Rectal smooth muscle tissue (tissue), 1 donor: ENCODE measurements at regions not wholly inside any gene's neighbourhood (a gene's known extent, or its start where the extent isn't known, plus 50 kb on each side); places are given as distances from the start of the nearest gene placed in this dataset.
A peak's percentile ranks its signal among the peaks of the same experiment; 100 is the strongest.
"Not testable (repeated sequence)": the region's sequence is repeated elsewhere in the genome, so short reads cannot be mapped to it uniquely, and the experiment has no call there.

Experiments
- H3K27ac ChIP-seq: one replicate; pipeline ENCODE4 v1.7.0; 2013; ENCODE audit warnings: low read depth, low read length, inconsistent platforms
- H3K27me3 ChIP-seq: one replicate; pipeline ENCODE4 v1.7.0; 2013; ENCODE audit warnings: low read length; ENCODE audit not compliant: control insufficient read depth, insufficient read depth
- H3K36me3 ChIP-seq: one replicate; pipeline ENCODE4 v1.7.0; 2013; ENCODE audit warnings: low read length; ENCODE audit not compliant: control insufficient read depth, insufficient read depth
- H3K4me1 ChIP-seq: one replicate; pipeline ENCODE4 v1.7.0; 2013; ENCODE audit warnings: low read length; ENCODE audit not compliant: control insufficient read depth, insufficient read depth
- H3K4me3 ChIP-seq: one replicate; pipeline ENCODE4 v1.7.0; 2013; ENCODE audit warnings: low read length
- H3K9ac ChIP-seq: one replicate; pipeline ENCODE4 v1.7.0; 2013; ENCODE audit warnings: low read length

- Histone ChIP-seq H3K36me3 (no peaks in the 10 kb centered on the region), H3K9ac (no peak overlapping the region), H3K27ac (no peak overlapping the region), H3K4me3 (no peak overlapping the region), H3K4me1 (no peaks in the 10 kb centered on the region), H3K27me3 (no peaks in the 10 kb centered on the region)
These were observed 79.1 kb downstream of the CTH start for GRCh38 chr1:70490153-70490552.

GRCh38 chr1:70495370-70495769, 84.3 kb downstream of the CTH start:
- Histone ChIP-seq H3K36me3 (no peaks in the 10 kb centered on the region), H3K4me1 (no peaks in the 10 kb centered on the region), H3K27me3 (no peaks in the 10 kb centered on the region), H3K4me3 (no peak overlapping the region), H3K9ac (no peak overlapping the region), H3K27ac (no peak overlapping the region)

- H3K4me1 ChIP-seq: no peaks in the 10 kb centered on the region
- no peak overlapping the region for H3K4me3 ChIP-seq
- no peak overlapping the region for H3K27ac ChIP-seq
- H3K36me3 ChIP-seq: no peaks in the 10 kb centered on the region
- no peak overlapping the region for H3K9ac ChIP-seq
- no peaks in the 10 kb centered on the region for H3K27me3 ChIP-seq
These were observed 85.1 kb downstream of the CTH start for GRCh38 chr1:70496181-70496580.

- no peak overlapping the region for H3K4me3 ChIP-seq
- no peak overlapping the region for H3K9ac ChIP-seq
- no peaks in the 10 kb centered on the region for H3K36me3 ChIP-seq
- H3K27me3 ChIP-seq: no peaks in the 10 kb centered on the region
- H3K27ac ChIP-seq: no peak overlapping the region
- H3K4me1 ChIP-seq: no peaks in the 10 kb centered on the region
These were observed 86.1 kb downstream of the CTH start for GRCh38 chr1:70497152-70497551.

- Histone ChIP-seq H3K4me3 (no peak overlapping the region), H3K9ac (no peak overlapping the region), H3K27ac (no peak overlapping the region), H3K27me3 (no peaks in the 10 kb centered on the region), H3K4me1 (peaks cover 3% of the 10 kb centered on the region), H3K36me3 (no peaks in the 10 kb centered on the region)
These were observed 87.6 kb downstream of the CTH start for GRCh38 chr1:70498666-70499065.

- Histone ChIP-seq H3K27me3 (no peaks in the 10 kb centered on the region), H3K27ac (no peak overlapping the region), H3K4me1 (peaks cover 3% of the 10 kb centered on the region), H3K36me3 (no peaks in the 10 kb centered on the region), H3K9ac (no peak overlapping the region), H3K4me3 (no peak overlapping the region)
These were observed 88.6 kb downstream of the CTH start for GRCh38 chr1:70499695-70500094.

GRCh38 chr1:70503358-70503757, 92.3 kb downstream of the CTH start:
- Histone ChIP-seq H3K27ac (no peak overlapping the region), H3K9ac (no peak overlapping the region), H3K4me3 (no peak overlapping the region)

GRCh38 chr1:70504176-70504820, 93.2 kb downstream of the CTH start:
- peak overlapping the region; percentile 60 for H3K27ac ChIP-seq

More at GRCh38 chr1:70503358-70503757, 92.3 kb downstream of the CTH start:
- Histone ChIP-seq H3K27me3 (no peaks in the 10 kb centered on the region), H3K4me1 (peaks cover 5% of the 10 kb centered on the region), H3K36me3 (no peaks in the 10 kb centered on the region)

GRCh38 chr1:70504821-70505193, 93.7 kb downstream of the CTH start:
- Histone ChIP-seq H3K27ac (peak overlapping the region; percentile 60), H3K36me3 (no peaks in the 10 kb centered on the region), H3K4me1 (peaks cover 5% of the 10 kb centered on the region), H3K4me3 (no peak overlapping the region), H3K9ac (no peak overlapping the region), H3K27me3 (no peaks in the 10 kb centered on the region)

More at GRCh38 chr1:70504176-70504820, 93.2 kb downstream of the CTH start:
- Histone ChIP-seq H3K4me3 (no peak overlapping the region), H3K27me3 (no peaks in the 10 kb centered on the region), H3K9ac (no peak overlapping the region), H3K36me3 (no peaks in the 10 kb centered on the region), H3K4me1 (peaks cover 5% of the 10 kb centered on the region)

GRCh38 chr1:70507991-70508390, 96.9 kb downstream of the CTH start:
- not testable (repeated sequence) for H3K9ac ChIP-seq, H3K27me3 ChIP-seq, H3K36me3 ChIP-seq, H3K4me1 ChIP-seq, H3K4me3 ChIP-seq, H3K27ac ChIP-seq

- H3K4me1 ChIP-seq: peaks cover 1% of the 10 kb centered on the region
These were observed 99.2 kb downstream of the CTH start for GRCh38 chr1:70509996-70510876.

GRCh38 chr1:70517444-70517843, 106.4 kb downstream of the CTH start:
- Histone ChIP-seq H3K4me3 (no peak overlapping the region), H3K27ac (no peak overlapping the region), H3K27me3 (peaks cover 4% of the 10 kb centered on the region), H3K36me3 (no peaks in the 10 kb centered on the region), H3K9ac (no peak overlapping the region), H3K4me1 (peaks cover 2% of the 10 kb centered on the region)

More at GRCh38 chr1:70509996-70510876, 99.2 kb downstream of the CTH start:
- no peak overlapping the region for H3K27ac ChIP-seq
- no peak overlapping the region for H3K4me3 ChIP-seq
- no peak overlapping the region for H3K9ac ChIP-seq
- no peaks in the 10 kb centered on the region for H3K27me3 ChIP-seq
- H3K36me3 ChIP-seq: no peaks in the 10 kb centered on the region
